HCT116 (cell line): ENCODE measurements at regions not wholly inside any gene's neighbourhood (a gene's known extent, or its start where the extent isn't known, plus 50 kb on each side); places are given as distances from the start of the nearest gene placed in this dataset.

ENCODE experiments used
- ATAC-seq: fragments of 200-7000 bp; cut with Tn5 transposase; 2 replicates; pipeline ENCODE4 v1.9.1; 2020; ENCODE audit warnings: mild to moderate bottlenecking, moderate library complexity
- BruUV-seq: library from RNA; stranded (reverse); fragments of 400-500 nt; replicated peaks from 2 replicates; lab custom pipeline; 2021; lab: Mats Ljungman, UMichigan
- CTCF ChIA-PET: fragments of 300-600 bp; sonication (Branson Sonifier 250); formaldehyde crosslinking; loops from one replicate; lab custom pipeline; 2021; ENCODE audit warnings: antibody characterized with exemption; lab: Charles Lee
- POLR2A ChIA-PET: fragments of 300-600, 350-600 bp; sonication (Branson Sonifier 250); formaldehyde crosslinking; loops from one replicate; lab custom pipeline; 2021; ENCODE audit warnings: antibody characterized with exemption; lab: Charles Lee
- RAD21 ChIA-PET, 2 experiments: fragments of 300-600 bp; sonication (Branson Sonifier 250); formaldehyde crosslinking; loops; one replicate each; lab custom pipeline; 2023; ENCODE audit warnings: low total read pairs in 2 of 2; ENCODE audit not compliant: uncharacterized antibody in 2 of 2, unreplicated experiment in 2 of 2, low non-redundant PET in 1 of 2; lab: Charles Lee
- DNase-seq: peaks from one replicate; pipeline ENCODE4 v3.0.0-alpha.2; 2010; ENCODE audit warnings: low read depth, low spot score
- H2AFZ ChIP-seq: fragments of 200-600 bp; shearing (Covaris generic), sonication (generic); 2 replicates; pipeline ENCODE4 v1.6.1; 2017; ENCODE audit warnings: low read depth, mixed run types, mixed read lengths, antibody characterized with exemption, low read length; ENCODE audit not compliant: poor library complexity, severe bottlenecking
- H3K27ac ChIP-seq: 2 replicates; pipeline ENCODE4 v1.5.1; 2012; ENCODE audit warnings: low read depth, low read length
- H3K27me3 ChIP-seq: fragments of 200-600 bp; sonication (generic); 2 replicates; pipeline ENCODE4 v1.6.1; 2016; ENCODE audit warnings: mixed run types, low read length, mixed read lengths; ENCODE audit not compliant: insufficient read depth
- H3K36me3 ChIP-seq, 2 experiments: fragments of 200-500 bp in 1 of 2; fragments of 200-600 bp in 1 of 2; sonication (Bioruptor generic) in 1 of 2; sonication (generic) in 1 of 2; 2 replicates each; pipeline versions ENCODE4 v1.5.1 to v1.6.1; 2014 to 2016; ENCODE audit warnings: low read length in 2 of 2, inconsistent platforms in 1 of 2, mixed read lengths in 1 of 2, mixed run types in 1 of 2; ENCODE audit not compliant: insufficient read depth in 2 of 2, control insufficient read depth in 1 of 2
- H3K4me1 ChIP-seq, 2 experiments: fragments of 200-600 bp in 1 of 2; sonication (generic) in 1 of 2; 2 replicates each; pipeline versions ENCODE4 v1.5.1 to v1.6.1; 2012 to 2017; ENCODE audit warnings: low read length in 2 of 2, inconsistent platforms in 1 of 2, mild to moderate bottlenecking in 1 of 2, mixed read lengths in 1 of 2, mixed run types in 1 of 2, moderate library complexity in 1 of 2; ENCODE audit not compliant: insufficient read depth in 2 of 2, control insufficient read depth in 1 of 2
- H3K4me2 ChIP-seq: fragments of 200-600 bp; sonication (generic); 2 replicates; pipeline ENCODE4 v1.6.1; 2017; ENCODE audit warnings: mixed run types, low read length, mixed read lengths
- H3K4me3 ChIP-seq, 2 experiments: fragments of 200-600 bp in 1 of 2; sonication (generic) in 1 of 2; replicated peaks in 1 of 2; 2 replicates each; pipeline ENCODE4 v1.5.1; 2011 to 2016; ENCODE audit warnings: low read length in 2 of 2, control low read depth in 1 of 2, low read depth in 1 of 2, mild to moderate bottlenecking in 1 of 2, mixed read lengths in 1 of 2, mixed run types in 1 of 2
- H3K79me2 ChIP-seq: fragments of 200-600 bp; sonication (generic); 2 replicates; pipeline ENCODE4 v1.6.1; 2017; ENCODE audit warnings: mild to moderate bottlenecking, mixed run types, low read length, moderate library complexity, mixed read lengths; ENCODE audit not compliant: insufficient read depth
- H3K9ac ChIP-seq: fragments of 200-600 bp; sonication (generic); 2 replicates; pipeline ENCODE4 v1.6.1; 2016; ENCODE audit warnings: low read length, mixed read lengths
- H3K9me2 ChIP-seq: fragments of 200-600 bp; sonication (generic), shearing (Covaris generic); 2 replicates; pipeline ENCODE4 v1.6.1; 2017; ENCODE audit warnings: mixed run types, mild to moderate bottlenecking, moderate library complexity; ENCODE audit not compliant: insufficient read depth
- H3K9me3 ChIP-seq, 2 experiments: fragments of 200-500 bp in 1 of 2; fragments of 200-600 bp in 1 of 2; sonication (Bioruptor generic) in 1 of 2; sonication (generic) in 1 of 2; 2 replicates each; pipeline ENCODE4 v1.6.1; 2014 to 2017; ENCODE audit warnings: low read length in 2 of 2, mixed read lengths in 2 of 2, inconsistent platforms in 1 of 2, low read depth in 1 of 2, mild to moderate bottlenecking in 1 of 2, mixed run types in 1 of 2, moderate library complexity in 1 of 2; ENCODE audit not compliant: control insufficient read depth in 1 of 2, insufficient read depth in 1 of 2
- H4K20me1 ChIP-seq: fragments of 200-600 bp; sonication (generic), shearing (Covaris generic); 2 replicates; pipeline ENCODE4 v1.6.1; 2017; ENCODE audit warnings: mixed run types, mild to moderate bottlenecking, moderate library complexity; ENCODE audit not compliant: insufficient read depth
- ATF3 ChIP-seq: IDR thresholded peaks from 2 replicates; pipeline ENCODE4 v1.6.1; 2012
- CEBPB ChIP-seq: IDR thresholded peaks from 2 replicates; pipeline ENCODE4 v1.6.1; 2012; ENCODE audit warnings: low read depth
- CTCF ChIP-seq, 3 experiments: fragments of 200-600 bp in 1 of 3; sonication (generic) in 1 of 3; IDR thresholded peaks in 2 of 3; conservative IDR thresholded peaks in 1 of 3; 2 replicates each; pipeline ENCODE4 v1.5.1; 2012 to 2017; ENCODE audit warnings: low read depth in 2 of 3, low read length in 2 of 3, antibody characterized with exemption in 1 of 3, borderline replicate concordance in 1 of 3, control low read depth in 1 of 3, mild to moderate bottlenecking in 1 of 3, mixed read lengths in 1 of 3, mixed run types in 1 of 3, moderate library complexity in 1 of 3; ENCODE audit not compliant: insufficient read depth in 1 of 3
- EZH2 ChIP-seq: fragments of 200-600 bp; sonication (generic); IDR thresholded peaks from 2 replicates; pipeline ENCODE4 v1.6.1; 2017; ENCODE audit warnings: antibody characterized with exemption, mixed run types
- EZH2phosphoT487 ChIP-seq: fragments of 200-600 bp; IDR thresholded peaks from 2 replicates; pipeline ENCODE4 v1.6.1; 2018; ENCODE audit warnings: antibody characterized with exemption, borderline replicate concordance
- FOSL1 ChIP-seq: IDR thresholded peaks from 2 replicates; pipeline ENCODE4 v1.6.1; 2012; ENCODE audit warnings: low read depth
- JUND ChIP-seq: IDR thresholded peaks from 2 replicates; pipeline ENCODE4 v1.6.1; 2012
- MAX ChIP-seq: IDR thresholded peaks from 2 replicates; pipeline ENCODE4 v1.6.1; 2012
- POLR2A ChIP-seq: IDR thresholded peaks from 2 replicates; pipeline ENCODE4 v1.7.0; 2011; ENCODE audit warnings: borderline replicate concordance; ENCODE audit not compliant: insufficient read depth, insufficient read length; ENCODE audit errors: extremely low read depth
- POLR2AphosphoS5 ChIP-seq: IDR thresholded peaks from 2 replicates; pipeline ENCODE4 v1.6.1; 2011; ENCODE audit warnings: mild to moderate bottlenecking, low read depth, low read length, moderate library complexity
- REST ChIP-seq: IDR thresholded peaks from 2 replicates; pipeline ENCODE4 v1.6.1; 2012; ENCODE audit warnings: low read depth
- SP1 ChIP-seq: IDR thresholded peaks from 2 replicates; pipeline ENCODE4 v1.6.1; 2012; ENCODE audit warnings: low read depth
- ZBTB33 ChIP-seq: IDR thresholded peaks from 2 replicates; pipeline ENCODE4 v1.6.1; 2011; ENCODE audit warnings: mild to moderate bottlenecking, low read length, moderate library complexity; ENCODE audit not compliant: insufficient replicate concordance; ENCODE audit errors: extremely low read depth
- ZFX ChIP-seq: fragments of 450-650 bp; IDR thresholded peaks from 2 replicates; pipeline ENCODE4 v1.6.1; 2017
- ZNF274 ChIP-seq: fragments of 200-500 bp; sonication (Bioruptor generic); IDR thresholded peaks from 2 replicates; pipeline ENCODE4 v1.6.1; 2014; ENCODE audit warnings: mild to moderate bottlenecking, low read depth, low read length, inconsistent platforms
- intact Hi-C: fragments of 100-400 bp; cut with micrococcal nuclease; formaldehyde crosslinking; loops from 2 replicates; pipeline ENCODE4 v1.10.0; 2022

GRCh38 chr13:76677043-76677442 is 209.2 kb downstream of the KCTD12 start:
- H3K27me3 ChIP-seq, result no peaks in the 10 kb centered on the region
- 0 out of 4 replicates have a peak, but pooled peaks cover 0 to 3% of the 10 kb centered on the region in 2 experiments for H3K4me1 ChIP-seq
- TF ChIP-seq EZH2phosphoT487 (no peak), POLR2AphosphoS5 (no peak), CEBPB (no peak), POLR2A (no peak), REST (no peak), EZH2 (no peak), ATF3 (no peak), FOSL1 (no peak), ZNF274 (no peak), CTCF (IDR thresholded peaks at IDR 0.05 in 2 of 3, conservative IDR thresholded peaks at IDR 0.05 in 1 of 3; ENCODE audit: borderline replicate concordance in 1 of 3, insufficient read depth in 1 of 3, low read depth in 2 of 3, low read length in 2 of 3) (no peak), SP1 (no peak), MAX (no peak), ZFX (no peak), ZBTB33 (no peak), JUND (no peak)
- ChIA-PET CTCF (no interaction called here), POLR2A (no interaction called here), RAD21 (no interaction called here)
- BruUV-seq, result no TSS peak
- H3K36me3 ChIP-seq, result no peaks in the 10 kb centered on the region
- no peaks in the 10 kb centered on the region for H3K9me2 ChIP-seq
- H3K4me3 ChIP-seq, result no peak overlapping the region
- ATAC-seq (no peak), DNase-seq (no peak)
- H4K20me1 ChIP-seq, result no peaks in the 10 kb centered on the region
- intact Hi-C loops, result no loop called here
- no peak overlapping the region for H2AFZ ChIP-seq
- H3K9me3 ChIP-seq, result no peaks in the 10 kb centered on the region
- no peak overlapping the region for H3K9ac ChIP-seq
- no peaks in the 10 kb centered on the region for H3K79me2 ChIP-seq
- no peak overlapping the region for H3K27ac ChIP-seq
- no peak overlapping the region for H3K4me2 ChIP-seq
